IMR-90 (cell line): ENCODE measurements at regions not wholly inside any gene's neighbourhood (a gene's known extent, or its start where the extent isn't known, plus 50 kb on each side); places are given as distances from the start of the nearest gene placed in this dataset.

ENCODE experiments used
- ATAC-seq: fragments of 200-7000 bp; cut with Tn5 transposase; 2 replicates; pipeline ENCODE4 v1.9.1; 2020; ENCODE audit warnings: low read depth, mild to moderate bottlenecking, moderate library complexity
- BruUV-seq: library from RNA; stranded (reverse); fragments of 400-500 nt; replicated peaks from 2 replicates; lab custom pipeline; 2021; lab: Mats Ljungman, UMichigan
- CTCF ChIA-PET: fragments of 300-600 bp; formaldehyde crosslinking; extraction: SDS; loops from one replicate; lab custom pipeline; 2021; ENCODE audit warnings: antibody characterized with exemption; lab: Yijun Ruan, JAX
- POLR2A ChIA-PET: fragments of 300-600 bp; sonication (Branson Sonifier 250); formaldehyde crosslinking; loops from one replicate; lab custom pipeline; 2022; ENCODE audit warnings: antibody characterized with exemption; ENCODE audit not compliant: unreplicated experiment; lab: Charles Lee
- DNase-seq: peaks from one replicate; pipeline ENCODE4 v3.0.0; 2013
- H2AFZ ChIP-seq: replicated peaks from 2 replicates; pipeline ENCODE3; 2013; ENCODE audit warnings: low read length, mild to moderate bottlenecking; ENCODE audit not compliant: poor library complexity
- H2AK5ac ChIP-seq: 2 replicates; pipeline ENCODE4 v1.6.1; 2013; ENCODE audit warnings: low read depth, low read length, inconsistent platforms
- H2AK9ac ChIP-seq: replicated peaks from 2 replicates; pipeline ENCODE3; 2013; ENCODE audit warnings: mild to moderate bottlenecking, low read depth, low read length, moderate library complexity; ENCODE audit not compliant: poor library complexity
- H2BK120ac ChIP-seq: 2 replicates; pipeline ENCODE4 v1.6.1; 2013; ENCODE audit warnings: low read depth, low read length, inconsistent platforms
- H2BK15ac ChIP-seq: 3 replicates; pipeline ENCODE4 v1.6.1; 2013; ENCODE audit warnings: low read depth, low read length, inconsistent platforms
- H2BK20ac ChIP-seq: 2 replicates; pipeline ENCODE4 v1.6.1; 2013; ENCODE audit warnings: low read depth, mild to moderate bottlenecking, inconsistent platforms, low read length, moderate library complexity
- H2BK5ac ChIP-seq: 2 replicates; pipeline ENCODE4 v1.6.1; 2013; ENCODE audit warnings: mild to moderate bottlenecking, low read depth, low read length, inconsistent platforms; ENCODE audit not compliant: poor library complexity, severe bottlenecking
- H3K14ac ChIP-seq: replicated peaks from 2 replicates; pipeline ENCODE4 v1.6.1; 2013; ENCODE audit warnings: low read depth, low read length, inconsistent platforms
- H3K18ac ChIP-seq: 2 replicates; pipeline ENCODE4 v1.6.1; 2013; ENCODE audit warnings: low read depth, low read length, control low read depth
- H3K23ac ChIP-seq: 2 replicates; pipeline ENCODE4 v1.6.1; 2013; ENCODE audit warnings: low read depth, low read length, inconsistent platforms
- H3K27ac ChIP-seq: 2 replicates; pipeline ENCODE4 v1.5.1; 2013; ENCODE audit warnings: mild to moderate bottlenecking, control low read depth, low read length; ENCODE audit not compliant: insufficient read depth
- H3K27me3 ChIP-seq: 2 replicates; pipeline ENCODE4 v1.6.1; 2013; ENCODE audit warnings: low read length; ENCODE audit not compliant: control insufficient read depth, insufficient read depth
- H3K36me3 ChIP-seq: 2 replicates; pipeline ENCODE4 v1.6.1; 2013; ENCODE audit warnings: low read length, mixed read lengths; ENCODE audit not compliant: control insufficient read depth, insufficient read depth
- H3K4ac ChIP-seq: 2 replicates; pipeline ENCODE4 v1.6.1; 2013; ENCODE audit warnings: low read depth, low read length, inconsistent platforms
- H3K4me1 ChIP-seq: 2 replicates; pipeline ENCODE4 v1.6.1; 2013; ENCODE audit warnings: low read length, mixed read lengths; ENCODE audit not compliant: control insufficient read depth, insufficient read depth
- H3K4me2 ChIP-seq: 2 replicates; pipeline ENCODE4 v1.6.1; 2013; ENCODE audit warnings: low read depth, mild to moderate bottlenecking, control low read depth, low read length, moderate library complexity
- H3K4me3 ChIP-seq: 2 replicates; pipeline ENCODE4 v1.5.1; 2013; ENCODE audit warnings: low read depth, mild to moderate bottlenecking, control low read depth, low read length, moderate library complexity; ENCODE audit not compliant: insufficient read depth
- H3K56ac ChIP-seq: 2 replicates; pipeline ENCODE4 v1.6.1; 2013; ENCODE audit warnings: low read length, inconsistent platforms; ENCODE audit not compliant: insufficient read depth; ENCODE audit errors: extremely low read depth
- H3K79me1 ChIP-seq, 2 experiments: 2 replicates each; pipeline ENCODE4 v1.6.1; 2013; ENCODE audit warnings: low read length in 2 of 2, inconsistent platforms in 1 of 2, low read depth in 1 of 2
- H3K9ac ChIP-seq: 2 replicates; pipeline ENCODE4 v1.6.1; 2013; ENCODE audit warnings: low read depth, low read length, control low read depth
- H3K9me1 ChIP-seq: 2 replicates; pipeline ENCODE4 v1.6.1; 2013; ENCODE audit warnings: low read length, inconsistent platforms; ENCODE audit not compliant: insufficient read depth
- H3K9me3 ChIP-seq: 2 replicates; pipeline ENCODE4 v1.6.1; 2013; ENCODE audit warnings: low read length; ENCODE audit not compliant: control insufficient read depth, insufficient read depth
- H4K20me1 ChIP-seq: 2 replicates; pipeline ENCODE4 v1.6.1; 2013; ENCODE audit warnings: low read length, inconsistent platforms; ENCODE audit not compliant: insufficient read depth
- H4K5ac ChIP-seq: 2 replicates; pipeline ENCODE4 v1.6.1; 2013; ENCODE audit warnings: mild to moderate bottlenecking, low read depth, low read length, control low read depth
- H4K8ac ChIP-seq, 2 experiments: 2 replicates each; pipeline ENCODE4 v1.6.1; 2013; ENCODE audit warnings: low read depth in 2 of 2, low read length in 2 of 2, control low read depth in 1 of 2, inconsistent platforms in 1 of 2
- H4K91ac ChIP-seq: 2 replicates; pipeline ENCODE4 v1.6.1; 2013; ENCODE audit warnings: low read depth, low read length, inconsistent platforms; ENCODE audit not compliant: insufficient read depth
- BHLHE40 ChIP-seq: fragments of 150-350 bp; IDR thresholded peaks from 2 replicates; pipeline ENCODE4 v1.6.1; 2016; ENCODE audit warnings: mild to moderate bottlenecking, low read depth, low read length
- CEBPB ChIP-seq: IDR thresholded peaks from 2 replicates; pipeline ENCODE4 v1.6.1; 2012; ENCODE audit warnings: low read depth, low read length, improper control_type of control experiment
- CHD1 ChIP-seq: IDR thresholded peaks from 2 replicates; pipeline ENCODE4 v1.6.1; 2012; ENCODE audit warnings: low read depth, low read length, improper control_type of control experiment
- CTCF ChIP-seq: conservative IDR thresholded peaks from 2 replicates; pipeline ENCODE4 v1.5.1; 2012; ENCODE audit warnings: mild to moderate bottlenecking, low read depth, low read length, improper control_type of control experiment
- ELK1 ChIP-seq: fragments of 150-350 bp; IDR thresholded peaks from 2 replicates; pipeline ENCODE4 v1.6.1; 2016; ENCODE audit warnings: low read depth, mild to moderate bottlenecking, low read length, moderate library complexity, borderline replicate concordance
- FOS ChIP-seq: fragments of 150-350 bp; IDR thresholded peaks from 2 replicates; pipeline ENCODE4 v1.6.1; 2016; ENCODE audit warnings: low read depth, low read length
- MAFK ChIP-seq: IDR thresholded peaks from 2 replicates; pipeline ENCODE4 v1.6.1; 2012; ENCODE audit warnings: low read depth, low read length, improper control_type of control experiment
- MAZ ChIP-seq: IDR thresholded peaks from 2 replicates; pipeline ENCODE4 v1.6.1; 2012; ENCODE audit warnings: low read depth, mild to moderate bottlenecking, low read length, improper control_type of control experiment, moderate library complexity, borderline replicate concordance
- MXI1 ChIP-seq: IDR thresholded peaks from 2 replicates; pipeline ENCODE4 v1.6.1; 2012; ENCODE audit warnings: low read depth, mild to moderate bottlenecking, low read length, moderate library complexity, borderline replicate concordance
- NFE2L2 ChIP-seq: fragments of 150-350 bp; IDR thresholded peaks from 2 replicates; pipeline ENCODE4 v1.6.1; 2016; ENCODE audit warnings: low read depth, mild to moderate bottlenecking, low read length
- POLR2A ChIP-seq: IDR thresholded peaks from 2 replicates; pipeline ENCODE4 v1.6.1; 2012; ENCODE audit warnings: mild to moderate bottlenecking, low read depth, low read length
- RAD21 ChIP-seq: IDR thresholded peaks from 2 replicates; pipeline ENCODE4 v1.6.1; 2012; ENCODE audit warnings: low read length, improper control_type of control experiment
- RCOR1 ChIP-seq: IDR thresholded peaks from 2 replicates; pipeline ENCODE4 v1.6.1; 2012; ENCODE audit warnings: mild to moderate bottlenecking, low read length, improper control_type of control experiment; ENCODE audit not compliant: insufficient replicate concordance
- RFX5 ChIP-seq: IDR thresholded peaks from 2 replicates; pipeline ENCODE4 v1.8.0; 2012; ENCODE audit warnings: low read depth, mild to moderate bottlenecking, low read length, moderate library complexity
- SMC3 ChIP-seq: fragments of 150-350 bp; IDR thresholded peaks from 2 replicates; pipeline ENCODE4 v1.6.1; 2016; ENCODE audit warnings: low read depth, mild to moderate bottlenecking, antibody characterized with exemption, low read length, moderate library complexity
- USF2 ChIP-seq: fragments of 150-350 bp; IDR thresholded peaks from 2 replicates; pipeline ENCODE4 v1.6.1; 2017; ENCODE audit warnings: mild to moderate bottlenecking, antibody characterized with exemption, low read length, low read depth
- WGBS, 2 experiments: methylation state at CpG; one replicate each; pipeline versions ENCODE4 v1.1.5 to v1.1.7; 2013; ENCODE audit warnings: missing lambda C conversion rate in 2 of 2; ENCODE audit not compliant: insufficient read length in 1 of 2; ENCODE audit errors: extremely low coverage in 2 of 2; 5-methylcytosine and 5-hydroxymethylcytosine counted together
- dilution Hi-C: fragments of 300-500 bp; cut with HindIII; formaldehyde crosslinking; loops from one replicate; pipeline ENCODE4 v1.14.3; 2018; ENCODE audit warnings: low sequenced_read_pairs; ENCODE audit not compliant: unreplicated experiment
- in situ Hi-C: fragments of 300-500 bp; cut with MboI; formaldehyde crosslinking; loops from 3 replicates; pipeline ENCODE4 v1.14.3; 2019; ENCODE audit warnings: low sequenced_read_pairs, inconsistent platforms, mixed read lengths
- intact Hi-C: fragments of 100-400 bp; cut with micrococcal nuclease; formaldehyde crosslinking; loops from 2 replicates; pipeline ENCODE4 v1.10.0; 2022

- ChIA-PET CTCF (interaction anchor here (0.6 to 2.0 kb wide), 3 partner anchors 12 to 265 kb away, joined by 3 to 5 read pairs (median 3); no protein-coding TSS in a partner anchor), POLR2A (no interaction called here)
- Histone ChIP-seq H3K79me1 (no peaks in the 10 kb centered on the region), H2AK5ac (no peak overlapping the region), H3K36me3 (no peaks in the 10 kb centered on the region), H3K4me2 (no peak overlapping the region), H2AFZ (no peak overlapping the region), H3K56ac (no peak overlapping the region), H2BK5ac (no peak overlapping the region), H3K4me1 (peaks cover 7% of the 10 kb centered on the region), H2BK120ac (no peak overlapping the region), H2BK15ac (no peak overlapping the region), H3K27ac (no peak overlapping the region), H3K14ac (0 out of 2 replicates have a peak overlapping the region, but pooled peaks have one; percentile 26), H3K9me3 (no peaks in the 10 kb centered on the region), H2AK9ac (no peak overlapping the region), H3K23ac (no peak overlapping the region), H4K20me1 (no peaks in the 10 kb centered on the region), H3K4ac (no peak overlapping the region), H3K4me3 (no peak overlapping the region), H4K5ac (no peak overlapping the region), H3K9me1 (no peaks in the 10 kb centered on the region; the same call in 1 of the 2 replicates), H2BK20ac (no peak overlapping the region), H4K8ac (no peak overlapping the region), H3K9ac (no peak overlapping the region), H4K91ac (no peak overlapping the region), H3K18ac (no peak overlapping the region), H3K27me3 (no peaks in the 10 kb centered on the region)
- dilution Hi-C loops (loop anchor here (25.0 kb wide), 1 partner anchor 102 kb away; no protein-coding TSS in a partner anchor), in situ Hi-C loops (no loop called here), intact Hi-C loops (no loop called here)
- BruUV-seq: no TSS peak
- TF ChIP-seq POLR2A: no peak
- TF ChIP-seq CHD1: no peak
- TF ChIP-seq CTCF: no peak
- no peak for TF ChIP-seq MAZ
- no peak for TF ChIP-seq MXI1
- TF ChIP-seq ELK1: no peak
- no peak for TF ChIP-seq NFE2L2
- TF ChIP-seq MAFK: no peak
- TF ChIP-seq BHLHE40: no peak
- no peak for TF ChIP-seq CEBPB
- TF ChIP-seq USF2: no peak
- no peak for TF ChIP-seq FOS
- TF ChIP-seq RCOR1: no peak
- TF ChIP-seq RFX5: no peak
- TF ChIP-seq RAD21: no peak
- no peak for TF ChIP-seq SMC3
- WGBS, 2 experiments: no CpG with 5 or more reads among the region's 2 CpGs
- DNase-seq: no peak
- ATAC-seq: no peak
Measured at GRCh38 chr1:234839663-234840062, 229.7 kb upstream of the IRF2BP2 start.
